Thoracic aorta (tissue), 2 donors: ENCODE measurements at regions not wholly inside any gene's neighbourhood (a gene's known extent, or its start where the extent isn't known, plus 50 kb on each side); places are given as distances from the start of the nearest gene placed in this dataset.

ENCODE experiments used
- ATAC-seq: fragments of 150-250 bp; one replicate; pipeline ENCODE4 v1.8.0; 2017; ENCODE audit warnings: low read depth; ENCODE audit not compliant: insufficient number of reproducible peaks, low FRiP score
- DNase-seq: peaks from one replicate; pipeline ENCODE4 v3.0.0-alpha.2; 2020; ENCODE audit warnings: low spot score
- H3K27ac ChIP-seq, 2 donors: fragments of 200-600 bp; sonication (generic); 1 replicate in 1 of 2; 2 replicates in 1 of 2; pipeline ENCODE4 v1.5.1; 2016; ENCODE audit warnings: mild to moderate bottlenecking in 2 of 2, moderate library complexity in 2 of 2
- H3K27me3 ChIP-seq: fragments of 200-600 bp; sonication (generic); replicated peaks from 2 replicates; pipeline ENCODE4 v1.6.0; 2016; ENCODE audit warnings: mild to moderate bottlenecking; ENCODE audit not compliant: insufficient read depth
- H3K36me3 ChIP-seq: fragments of 200-600 bp; sonication (generic); one replicate; pipeline ENCODE4 v1.5.1; 2016
- H3K4me1 ChIP-seq, 2 donors: fragments of 200-600 bp; sonication (generic); 1 replicate in 1 of 2; 2 replicates in 1 of 2; pipeline versions ENCODE4 v1.5.1 to v1.6.0; 2016; ENCODE audit warnings: low read depth in 2 of 2, mild to moderate bottlenecking in 1 of 2; ENCODE audit not compliant: control insufficient read depth in 1 of 2
- H3K4me3 ChIP-seq: fragments of 200-600 bp; sonication (generic); 2 replicates; pipeline ENCODE4 v1.5.1; 2016; ENCODE audit warnings: mild to moderate bottlenecking
- H3K9me3 ChIP-seq: fragments of 200-600 bp; sonication (generic); 2 replicates; pipeline ENCODE4 v1.5.1; 2016
- TF ChIP-seq, protein P1 (sequence below): fragments of 200-600 bp; sonication (generic); IDR thresholded peaks from one replicate; pipeline ENCODE4 v1.5.1; 2019; ENCODE audit warnings: antibody characterized with exemption

DNA sequence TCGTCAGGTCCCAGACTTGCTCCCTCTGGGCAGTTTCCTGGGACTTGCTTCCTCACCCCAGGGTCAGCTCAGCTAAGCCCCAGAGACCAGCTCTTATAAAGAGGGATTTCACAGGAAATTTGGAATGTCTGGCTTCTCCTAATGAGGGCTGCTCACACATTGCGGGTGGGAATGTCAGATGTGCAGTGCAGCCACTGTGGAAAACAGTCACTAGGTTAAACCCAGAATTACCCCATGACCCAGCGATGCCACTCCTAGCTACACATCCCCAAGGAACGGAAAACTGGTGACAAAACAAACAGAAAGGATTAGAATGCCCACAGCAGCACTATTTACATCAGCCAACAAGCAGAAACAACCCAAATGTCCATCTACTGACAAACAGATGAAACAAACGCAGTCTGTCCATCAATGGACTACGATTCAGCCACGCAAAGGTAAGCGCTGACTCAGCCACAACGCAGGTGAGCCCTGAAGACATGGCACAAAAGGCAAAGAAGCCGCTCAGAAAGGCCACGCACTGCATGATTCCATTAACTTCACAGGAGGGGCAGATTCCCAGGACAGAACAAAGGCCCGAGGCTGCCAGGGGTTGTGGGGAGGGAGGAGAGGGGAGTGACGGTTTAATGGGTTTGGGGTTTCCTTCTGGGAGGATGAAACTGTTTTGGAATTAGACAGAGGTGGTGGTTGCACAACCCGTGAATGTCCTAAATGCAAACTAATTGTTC is 63.0 kb downstream of the NCOR2 start:
- TF ChIP-seq, protein P1, sequence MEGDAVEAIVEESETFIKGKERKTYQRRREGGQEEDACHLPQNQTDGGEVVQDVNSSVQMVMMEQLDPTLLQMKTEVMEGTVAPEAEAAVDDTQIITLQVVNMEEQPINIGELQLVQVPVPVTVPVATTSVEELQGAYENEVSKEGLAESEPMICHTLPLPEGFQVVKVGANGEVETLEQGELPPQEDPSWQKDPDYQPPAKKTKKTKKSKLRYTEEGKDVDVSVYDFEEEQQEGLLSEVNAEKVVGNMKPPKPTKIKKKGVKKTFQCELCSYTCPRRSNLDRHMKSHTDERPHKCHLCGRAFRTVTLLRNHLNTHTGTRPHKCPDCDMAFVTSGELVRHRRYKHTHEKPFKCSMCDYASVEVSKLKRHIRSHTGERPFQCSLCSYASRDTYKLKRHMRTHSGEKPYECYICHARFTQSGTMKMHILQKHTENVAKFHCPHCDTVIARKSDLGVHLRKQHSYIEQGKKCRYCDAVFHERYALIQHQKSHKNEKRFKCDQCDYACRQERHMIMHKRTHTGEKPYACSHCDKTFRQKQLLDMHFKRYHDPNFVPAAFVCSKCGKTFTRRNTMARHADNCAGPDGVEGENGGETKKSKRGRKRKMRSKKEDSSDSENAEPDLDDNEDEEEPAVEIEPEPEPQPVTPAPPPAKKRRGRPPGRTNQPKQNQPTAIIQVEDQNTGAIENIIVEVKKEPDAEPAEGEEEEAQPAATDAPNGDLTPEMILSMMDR: no peak
- DNase-seq (no peak), ATAC-seq (no peak)
- H3K9me3 ChIP-seq: no peaks in the 10 kb centered on the region
- H3K27me3 ChIP-seq: no peaks in the 10 kb centered on the region
- H3K4me3 ChIP-seq: no peak overlapping the region
- H3K27ac ChIP-seq: no peak overlapping the region
- peaks cover 8 to 67% of the 10 kb centered on the region in 2 donors for H3K4me1 ChIP-seq
- no peaks in the 10 kb centered on the region for H3K36me3 ChIP-seq

- no peaks in the 10 kb centered on the region for H3K9me3 ChIP-seq
- DNase-seq (no peak), ATAC-seq (no peak)
- no peak overlapping the region for H3K4me3 ChIP-seq
- no peaks in the 10 kb centered on the region for H3K36me3 ChIP-seq
- peaks cover 16 to 67% of the 10 kb centered on the region in 2 donors for H3K4me1 ChIP-seq
- no peak overlapping the region for H3K27ac ChIP-seq
- TF ChIP-seq, protein P1: no peak
- no peaks in the 10 kb centered on the region for H3K27me3 ChIP-seq
These were observed 64.1 kb downstream of the NCOR2 start for GRCh38 chr12:124503305-124503704.

DNA sequence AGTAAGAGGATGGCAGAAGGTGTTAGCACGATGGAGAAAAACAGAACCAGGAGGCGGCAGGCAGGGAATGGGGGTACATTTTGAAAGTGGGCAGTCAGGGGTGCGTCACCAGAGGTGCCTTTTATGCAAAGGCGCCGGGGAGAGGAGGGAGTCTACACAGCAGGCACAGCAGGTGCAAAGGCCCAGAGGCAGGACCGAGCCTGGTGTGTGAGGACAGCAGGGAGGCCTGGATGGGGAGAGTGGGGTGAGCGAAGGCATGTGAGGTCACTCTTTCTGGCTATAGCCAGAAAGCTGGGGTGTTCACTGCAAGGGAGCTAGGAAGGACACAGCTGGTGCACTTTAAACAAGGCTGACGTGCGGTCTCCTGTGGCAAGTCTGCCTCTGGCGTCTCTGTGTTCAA is 65.0 kb downstream of the NCOR2 start:
- ATAC-seq: no peak
- no peak for DNase-seq
- TF ChIP-seq, protein P1: no peak
- Histone ChIP-seq H3K4me1 (peaks cover 25 to 67% of the 10 kb centered on the region in 2 donors), H3K27me3 (no peaks in the 10 kb centered on the region), H3K36me3 (no peaks in the 10 kb centered on the region), H3K9me3 (no peaks in the 10 kb centered on the region), H3K4me3 (no peak overlapping the region), H3K27ac (no peak overlapping the region)

DNA sequence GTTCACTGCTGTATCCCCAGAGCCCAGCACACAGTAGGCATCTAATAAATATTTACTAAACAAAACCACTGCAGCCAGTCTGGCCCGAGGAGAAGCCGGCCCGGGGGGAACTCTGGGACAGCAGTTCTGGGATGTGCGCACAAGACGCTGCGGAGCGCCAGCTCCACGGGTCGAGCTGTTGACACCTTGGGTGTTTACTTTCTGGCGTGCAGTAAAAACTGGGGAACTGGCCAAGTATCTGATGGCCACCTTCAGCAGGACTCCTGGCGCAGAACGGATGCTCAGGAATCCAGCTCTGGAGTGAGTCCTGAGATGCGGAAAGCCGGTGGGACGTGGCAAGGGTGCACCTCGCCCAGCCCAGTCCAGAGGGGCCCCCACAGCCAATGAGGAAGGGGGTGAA is 65.6 kb downstream of the NCOR2 start:
- Histone ChIP-seq H3K27ac (no peak overlapping the region), H3K9me3 (no peaks in the 10 kb centered on the region), H3K4me1 (peaks cover 28 to 67% of the 10 kb centered on the region in 2 donors), H3K36me3 (no peaks in the 10 kb centered on the region), H3K4me3 (no peak overlapping the region), H3K27me3 (no peaks in the 10 kb centered on the region)
- ATAC-seq (no peak), DNase-seq (no peak)
- TF ChIP-seq, protein P1: no peak

GRCh38 chr12:124501112-124501561 is 66.3 kb downstream of the NCOR2 start:
- H3K27ac ChIP-seq: no peak overlapping the region
- H3K36me3 ChIP-seq: no peaks in the 10 kb centered on the region
- ATAC-seq (no peak), DNase-seq (no peak)
- TF ChIP-seq, protein P1: no peak
- H3K4me3 ChIP-seq: no peak overlapping the region
- no peaks in the 10 kb centered on the region for H3K9me3 ChIP-seq
- H3K27me3 ChIP-seq: no peaks in the 10 kb centered on the region
- peaks cover 22 to 67% of the 10 kb centered on the region in 2 donors for H3K4me1 ChIP-seq
